Fibroblast of upper back skin (primary cell): ENCODE measurements at regions not wholly inside any gene's neighbourhood (a gene's known extent, or its start where the extent isn't known, plus 50 kb on each side); places are given as distances from the start of the nearest gene placed in this dataset.
A peak's percentile ranks its signal among the peaks of the same experiment; 100 is the strongest.
"Not testable (repeated sequence)": the region's sequence is repeated elsewhere in the genome, so short reads cannot be mapped to it uniquely, and the experiment has no call there.

Source experiments
- DNase-seq: peaks from one replicate; pipeline ENCODE4 v3.0.0-alpha.2; 2013

- no peak for DNase-seq
Observed at GRCh38 chr21:15442743-15443469, 286.9 kb upstream of the USP25 start.

- no peak for DNase-seq
Observed at GRCh38 chr21:15443740-15444117, 286.1 kb upstream of the USP25 start.

GRCh38 chr21:15444118-15444960 is 285.4 kb upstream of the USP25 start:
- peak; percentile 78 for DNase-seq

GRCh38 chr21:15445327-15445726 is 284.5 kb upstream of the USP25 start:
- DNase-seq, result no peak

GRCh38 chr21:15446223-15446622 is 283.6 kb upstream of the USP25 start:
- no peak for DNase-seq

GRCh38 chr21:15449556-15449955 is 280.2 kb upstream of the USP25 start:
- DNase-seq, result no peak

- no peak for DNase-seq
Observed at GRCh38 chr21:15453261-15453660, 276.5 kb upstream of the USP25 start.

GRCh38 chr21:15453785-15454184 is 276.0 kb upstream of the USP25 start:
- not testable (repeated sequence) for DNase-seq

- not testable (repeated sequence) for DNase-seq
Observed at GRCh38 chr21:15454931-15455330, 274.9 kb upstream of the USP25 start.

GRCh38 chr21:15455819-15456462 is 273.8 kb upstream of the USP25 start:
- no peak for DNase-seq

GRCh38 chr21:15457965-15458364 is 271.8 kb upstream of the USP25 start:
- DNase-seq, result no peak

- no peak for DNase-seq
Observed at GRCh38 chr21:15462092-15462491, 267.7 kb upstream of the USP25 start.

- no peak for DNase-seq
Observed at GRCh38 chr21:15466329-15466728, 263.5 kb upstream of the USP25 start.

- no peak for DNase-seq
Observed at GRCh38 chr21:15468368-15468767, 261.4 kb upstream of the USP25 start.

GRCh38 chr21:15472108-15473040 is 257.4 kb upstream of the USP25 start:
- no peak for DNase-seq

- not testable (repeated sequence) for DNase-seq
Observed at GRCh38 chr21:15477773-15478172, 252.0 kb upstream of the USP25 start.

GRCh38 chr21:15480160-15480559 is 249.6 kb upstream of the USP25 start:
- DNase-seq, result no peak

- DNase-seq, result peak; percentile 85
Observed at GRCh38 chr21:15483138-15483780, 246.5 kb upstream of the USP25 start.

- DNase-seq, result no peak
Observed at GRCh38 chr21:15486460-15487195, 243.2 kb upstream of the USP25 start.

GRCh38 chr21:15487196-15487550 is 242.6 kb upstream of the USP25 start:
- no peak for DNase-seq

- DNase-seq, result no peak
Observed at GRCh38 chr21:15491100-15491499, 238.7 kb upstream of the USP25 start.
